HCT116 (cell line): ENCODE measurements at regions not wholly inside any gene's neighbourhood (a gene's known extent, or its start where the extent isn't known, plus 50 kb on each side); places are given as distances from the start of the nearest gene placed in this dataset.

ENCODE experiments used
- CTCF ChIP-seq, 3 experiments: fragments of 200-600 bp in 1 of 3; sonication (generic) in 1 of 3; IDR thresholded peaks in 2 of 3; conservative IDR thresholded peaks in 1 of 3; 2 replicates each; pipeline ENCODE4 v1.5.1; 2012 to 2017; ENCODE audit warnings: low read depth in 2 of 3, low read length in 2 of 3, antibody characterized with exemption in 1 of 3, borderline replicate concordance in 1 of 3, control low read depth in 1 of 3, mild to moderate bottlenecking in 1 of 3, mixed read lengths in 1 of 3, mixed run types in 1 of 3, moderate library complexity in 1 of 3; ENCODE audit not compliant: insufficient read depth in 1 of 3
- ELF1 ChIP-seq: IDR thresholded peaks from 2 replicates; pipeline ENCODE4 v1.6.1; 2012; ENCODE audit warnings: low read depth, borderline replicate concordance
- EZH2 ChIP-seq: fragments of 200-600 bp; sonication (generic); IDR thresholded peaks from 2 replicates; pipeline ENCODE4 v1.6.1; 2017; ENCODE audit warnings: antibody characterized with exemption, mixed run types
- POLR2A ChIP-seq: IDR thresholded peaks from 2 replicates; pipeline ENCODE4 v1.7.0; 2011; ENCODE audit warnings: borderline replicate concordance; ENCODE audit not compliant: insufficient read depth, insufficient read length; ENCODE audit errors: extremely low read depth
- POLR2AphosphoS5 ChIP-seq: IDR thresholded peaks from 2 replicates; pipeline ENCODE4 v1.6.1; 2011; ENCODE audit warnings: mild to moderate bottlenecking, low read depth, low read length, moderate library complexity
- RAD21 ChIP-seq: IDR thresholded peaks from 2 replicates; pipeline ENCODE4 v1.6.1; 2012; ENCODE audit warnings: low read depth, mild to moderate bottlenecking
- REST ChIP-seq: IDR thresholded peaks from 2 replicates; pipeline ENCODE4 v1.6.1; 2012; ENCODE audit warnings: low read depth
- TCF7L2 ChIP-seq: IDR thresholded peaks from 2 replicates; pipeline ENCODE4 v1.7.0; 2011; ENCODE audit warnings: borderline replicate concordance, inconsistent platforms; ENCODE audit not compliant: insufficient read depth, insufficient read length; ENCODE audit errors: extremely low read depth

- TF ChIP-seq POLR2AphosphoS5 (no peak), CTCF (IDR thresholded peaks at IDR 0.05 in 2 of 3, conservative IDR thresholded peaks at IDR 0.05 in 1 of 3; ENCODE audit: borderline replicate concordance in 1 of 3, insufficient read depth in 1 of 3, low read depth in 2 of 3, low read length in 2 of 3) (no peak), EZH2 (no peak), POLR2A (no peak), ELF1 (no peak), RAD21 (no peak), TCF7L2 (no peak), REST (no peak)
Measured at GRCh38 chr4:89363786-89364185, 56.2 kb upstream of the GPRIN3 start.
